Fibroblast of the aortic adventitia (primary cell): ENCODE measurements at regions not wholly inside any gene's neighbourhood (a gene's known extent, or its start where the extent isn't known, plus 50 kb on each side); places are given as distances from the start of the nearest gene placed in this dataset.

ENCODE experiments used
- DNase-seq: peaks from one replicate; pipeline ENCODE4 v3.0.0-alpha.2; 2010; ENCODE audit warnings: low read depth
- H3K4me3 ChIP-seq: 2 replicates; pipeline ENCODE4 v1.5.1; 2011; ENCODE audit warnings: low read depth, mild to moderate bottlenecking, control low read depth, low read length, moderate library complexity
- CTCF ChIP-seq: IDR thresholded peaks from 2 replicates; pipeline ENCODE4 v1.5.1; 2011; ENCODE audit warnings: mild to moderate bottlenecking, low read length, control low read depth, inconsistent platforms; ENCODE audit not compliant: insufficient read depth

DNA sequence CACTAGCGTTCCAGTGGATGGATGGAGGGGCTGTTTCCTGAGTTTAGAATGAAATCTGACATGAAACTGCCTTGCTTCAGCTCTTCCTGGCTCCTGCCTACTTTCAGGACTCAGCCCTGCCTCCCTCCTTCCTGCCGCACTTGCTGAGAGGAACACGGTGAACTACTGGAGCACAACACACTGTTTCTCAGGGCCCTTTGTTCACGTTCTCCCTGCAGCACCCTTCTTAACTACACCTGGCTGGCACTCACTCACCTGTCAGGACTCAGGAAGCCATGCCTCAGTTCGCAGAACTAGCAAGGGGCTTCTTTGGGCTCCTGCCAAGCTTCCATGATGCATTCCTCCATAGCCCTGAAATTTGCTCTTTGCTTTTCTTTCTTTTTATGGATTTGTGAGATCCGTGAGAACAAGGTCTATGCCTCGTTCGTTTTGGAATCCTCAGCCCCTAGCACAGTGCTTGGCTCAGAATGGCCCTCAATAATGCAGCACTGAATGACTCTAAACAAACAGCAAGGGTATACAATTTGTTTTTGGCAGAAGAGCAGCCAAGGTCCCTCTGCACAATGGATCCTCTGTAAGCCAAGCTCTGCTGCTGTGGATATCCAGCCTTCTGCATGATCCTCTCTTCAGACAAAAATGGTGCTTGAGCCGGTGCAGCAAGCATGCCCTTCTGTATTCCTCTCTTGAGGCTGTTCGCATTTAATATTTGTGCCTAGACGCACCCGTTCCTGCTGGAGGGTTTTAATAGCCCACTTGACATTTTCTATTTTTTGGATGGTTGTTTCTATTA lies 357.0 kb downstream of the TSN start:
- no peak overlapping the region for H3K4me3 ChIP-seq
- no peak for DNase-seq
- TF ChIP-seq CTCF: no peak

GRCh38 chr2:122114421-122114820 lies 359.0 kb downstream of the TSN start:
- DNase-seq: no peak
- TF ChIP-seq CTCF: no peak
- H3K4me3 ChIP-seq: no peak overlapping the region

- no peak for TF ChIP-seq CTCF
- H3K4me3 ChIP-seq: no peak overlapping the region
- DNase-seq: no peak
Observed at GRCh38 chr2:122117371-122117770, 361.9 kb downstream of the TSN start.

DNA sequence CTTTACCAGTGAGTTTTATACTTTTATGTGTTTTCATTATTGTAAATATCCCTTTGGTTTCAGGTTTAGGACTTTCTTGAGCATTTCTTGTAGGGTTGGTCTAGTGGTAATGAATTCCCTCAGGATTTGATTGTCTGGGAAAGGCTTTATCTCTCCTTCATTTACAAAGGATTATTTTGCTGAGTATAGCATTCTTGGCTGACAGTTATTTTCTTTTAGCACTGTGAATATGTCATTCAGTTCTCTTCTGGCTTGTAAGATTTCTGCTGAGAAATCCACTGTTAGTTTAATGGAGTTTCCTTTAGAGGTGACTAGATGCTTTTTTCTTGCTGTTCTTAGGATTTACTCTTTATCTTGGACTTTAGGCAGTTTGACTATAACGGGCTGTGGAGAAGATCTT lies 373.9 kb downstream of the TSN start:
- DNase-seq: no peak
- TF ChIP-seq CTCF: no peak
- H3K4me3 ChIP-seq: no peak overlapping the region

DNA sequence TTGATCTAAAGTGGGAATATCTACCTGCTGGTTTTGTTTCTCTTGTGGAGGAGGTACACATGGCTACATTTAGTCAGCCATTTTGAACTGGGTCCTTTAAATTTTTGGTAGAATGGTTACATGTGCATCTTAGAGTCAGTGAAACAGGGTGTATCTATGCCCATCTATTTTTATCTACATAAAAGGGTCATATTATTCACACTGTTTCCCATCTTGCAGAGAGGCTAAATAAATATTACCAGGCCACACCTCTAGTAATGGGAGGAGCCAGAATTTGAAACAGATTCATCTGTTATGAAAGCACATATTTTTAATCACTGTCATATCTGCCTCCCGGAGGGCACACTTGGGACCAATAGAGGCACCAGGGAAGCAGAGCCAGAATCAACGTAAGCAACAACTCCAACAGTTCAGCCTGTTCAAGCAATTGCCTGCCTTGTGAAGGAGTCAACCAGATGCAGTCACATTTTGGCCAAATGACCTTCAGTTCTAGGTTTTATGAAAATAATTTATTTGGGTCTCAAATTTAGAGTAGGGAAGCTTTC lies 376.8 kb downstream of the TSN start:
- H3K4me3 ChIP-seq: no peak overlapping the region
- DNase-seq: no peak
- TF ChIP-seq CTCF: no peak

DNA sequence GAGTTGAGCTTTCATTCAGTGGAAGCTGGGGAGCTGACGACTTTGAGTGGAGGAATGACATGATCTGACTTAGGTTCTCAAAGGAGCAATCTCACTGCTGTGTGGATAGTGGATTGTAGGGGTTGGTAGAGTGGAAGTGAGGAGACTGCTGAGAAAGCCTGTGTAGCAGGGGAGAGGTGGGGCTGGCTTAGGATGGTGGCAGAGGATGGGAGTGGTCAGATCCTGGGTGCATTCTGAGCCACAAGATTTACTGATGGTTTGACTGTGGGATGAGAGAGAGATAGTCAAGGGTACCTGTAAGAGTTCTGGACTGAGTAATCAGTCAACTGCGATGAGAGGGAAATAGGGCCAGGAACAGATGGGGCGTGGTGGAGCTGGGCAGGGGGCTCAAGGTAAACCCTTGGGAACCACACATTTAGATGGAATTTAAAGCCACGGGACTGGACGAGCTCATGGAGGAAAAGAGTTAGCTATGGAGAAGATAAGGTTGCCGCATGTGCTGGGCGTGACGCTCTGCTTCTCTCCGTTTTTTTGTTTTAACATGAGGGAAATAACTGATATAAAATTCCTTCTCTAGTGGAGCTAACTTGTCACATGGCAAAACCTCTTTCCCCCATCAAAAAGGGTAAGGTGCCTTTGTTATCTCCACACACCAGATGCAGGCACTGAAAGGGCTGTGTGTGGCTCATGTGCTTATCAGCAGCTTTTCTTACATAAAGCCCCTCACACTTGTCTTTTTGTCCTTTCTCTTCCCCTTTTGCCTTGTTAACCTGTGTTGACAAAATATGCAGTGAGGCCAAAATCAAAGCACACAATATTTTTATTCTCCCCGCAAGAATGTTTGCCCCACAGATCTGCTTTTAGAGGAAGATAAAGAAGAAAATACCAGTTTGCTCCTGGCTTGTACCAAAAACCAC lies 379.8 kb downstream of the TSN start:
- DNase-seq: no peak
- TF ChIP-seq CTCF: no peak
- no peak overlapping the region for H3K4me3 ChIP-seq
